OCI-LY3 (cell line): ENCODE measurements at regions not wholly inside any gene's neighbourhood (a gene's known extent, or its start where the extent isn't known, plus 50 kb on each side); places are given as distances from the start of the nearest gene placed in this dataset.

Experiments used
- H2AFZ ChIP-seq: fragments of 200-600, 300-600 bp; shearing (Covaris generic); 2 replicates; pipeline ENCODE4 v1.6.0; 2014; ENCODE audit warnings: antibody characterized with exemption, low read depth, low read length
- H3K27ac ChIP-seq: fragments of 200-600, 300-600 bp; sonication (generic); 2 replicates; pipeline ENCODE4 v1.5.1; 2014; ENCODE audit warnings: mild to moderate bottlenecking, low read length, moderate library complexity, mixed read lengths
- H3K27me3 ChIP-seq: fragments of 200-600, 300-600 bp; sonication (generic); 2 replicates; pipeline ENCODE4 v1.6.1; 2014; ENCODE audit warnings: low read depth, low read length, mixed read lengths
- H3K36me3 ChIP-seq: fragments of 200-600, 300-600 bp; sonication (generic); replicated peaks from 2 replicates; pipeline ENCODE3; 2014; ENCODE audit warnings: low read depth, low read length, mixed read lengths
- H3K4me1 ChIP-seq: fragments of 300-600, 200-600 bp; sonication (generic); 2 replicates; pipeline ENCODE4 v1.6.1; 2014; ENCODE audit warnings: low read length, mixed read lengths
- H3K4me2 ChIP-seq: fragments of 200-600, 300-600 bp; sonication (generic); 2 replicates; pipeline ENCODE4 v1.6.1; 2014; ENCODE audit warnings: low read length, mixed read lengths
- H3K4me3 ChIP-seq: fragments of 300-600, 200-600 bp; sonication (generic); 2 replicates; pipeline ENCODE4 v1.5.1; 2014; ENCODE audit warnings: antibody characterized with exemption, mild to moderate bottlenecking, low read length, moderate library complexity
- H3K79me2 ChIP-seq: fragments of 300-600, 200-600 bp; shearing (Covaris generic); 2 replicates; pipeline ENCODE4 v1.6.1; 2014; ENCODE audit warnings: mild to moderate bottlenecking, low read length, mixed read lengths
- H3K9ac ChIP-seq: fragments of 300-600, 200-600 bp; shearing (Covaris generic); 2 replicates; pipeline ENCODE4 v1.6.0; 2014; ENCODE audit warnings: mild to moderate bottlenecking, low read length, moderate library complexity
- H3K9me3 ChIP-seq: fragments of 200-600, 300-600 bp; shearing (Covaris generic); 2 replicates; pipeline ENCODE4 v1.6.1; 2014; ENCODE audit warnings: low read length, mixed read lengths; ENCODE audit not compliant: insufficient read depth
- H4K20me1 ChIP-seq: fragments of 200-600, 300-600 bp; sonication (generic); 2 replicates; pipeline ENCODE4 v1.6.1; 2016; ENCODE audit warnings: low read length, mixed read lengths; ENCODE audit not compliant: insufficient read depth
- EZH2phosphoT487 ChIP-seq: fragments of 200-600 bp; shearing (Covaris generic); IDR thresholded peaks from 2 replicates; pipeline ENCODE4 v1.6.1; 2018; ENCODE audit warnings: antibody characterized with exemption, mixed run types, low read depth
- TF ChIP-seq, protein P1 (sequence below): fragments of 200-600, 300-600 bp; sonication (generic); IDR thresholded peaks from 2 replicates; pipeline ENCODE4 v1.5.1; 2014; ENCODE audit warnings: antibody characterized with exemption, low read length, low read depth

- no peak overlapping the region for H2AFZ ChIP-seq
- no peak overlapping the region for H3K27ac ChIP-seq
- H3K4me3 ChIP-seq, result no peak overlapping the region
- H3K9me3 ChIP-seq, result no peaks in the 10 kb centered on the region
- H3K36me3 ChIP-seq, result no peaks in the 10 kb centered on the region
- no peak for TF ChIP-seq EZH2phosphoT487
- TF ChIP-seq, protein P1, sequence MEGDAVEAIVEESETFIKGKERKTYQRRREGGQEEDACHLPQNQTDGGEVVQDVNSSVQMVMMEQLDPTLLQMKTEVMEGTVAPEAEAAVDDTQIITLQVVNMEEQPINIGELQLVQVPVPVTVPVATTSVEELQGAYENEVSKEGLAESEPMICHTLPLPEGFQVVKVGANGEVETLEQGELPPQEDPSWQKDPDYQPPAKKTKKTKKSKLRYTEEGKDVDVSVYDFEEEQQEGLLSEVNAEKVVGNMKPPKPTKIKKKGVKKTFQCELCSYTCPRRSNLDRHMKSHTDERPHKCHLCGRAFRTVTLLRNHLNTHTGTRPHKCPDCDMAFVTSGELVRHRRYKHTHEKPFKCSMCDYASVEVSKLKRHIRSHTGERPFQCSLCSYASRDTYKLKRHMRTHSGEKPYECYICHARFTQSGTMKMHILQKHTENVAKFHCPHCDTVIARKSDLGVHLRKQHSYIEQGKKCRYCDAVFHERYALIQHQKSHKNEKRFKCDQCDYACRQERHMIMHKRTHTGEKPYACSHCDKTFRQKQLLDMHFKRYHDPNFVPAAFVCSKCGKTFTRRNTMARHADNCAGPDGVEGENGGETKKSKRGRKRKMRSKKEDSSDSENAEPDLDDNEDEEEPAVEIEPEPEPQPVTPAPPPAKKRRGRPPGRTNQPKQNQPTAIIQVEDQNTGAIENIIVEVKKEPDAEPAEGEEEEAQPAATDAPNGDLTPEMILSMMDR, result no peak
- no peaks in the 10 kb centered on the region for H3K27me3 ChIP-seq
- no peaks in the 10 kb centered on the region for H3K79me2 ChIP-seq
- peaks cover 6% of the 10 kb centered on the region for H3K4me1 ChIP-seq
- no peak overlapping the region for H3K9ac ChIP-seq
- H4K20me1 ChIP-seq, result no peaks in the 10 kb centered on the region
- H3K4me2 ChIP-seq, result no peak overlapping the region
These were observed 765.9 kb upstream of the GRM7 start for GRCh38 chr3:6095006-6095405.

- no peaks in the 10 kb centered on the region for H3K79me2 ChIP-seq
- H3K9ac ChIP-seq, result no peak overlapping the region
- no peak overlapping the region for H3K27ac ChIP-seq
- TF ChIP-seq, protein P1, result no peak
- no peak for TF ChIP-seq EZH2phosphoT487
- H3K4me1 ChIP-seq, result no peaks in the 10 kb centered on the region
- no peak overlapping the region for H3K4me2 ChIP-seq
- H3K27me3 ChIP-seq, result no peaks in the 10 kb centered on the region
- H4K20me1 ChIP-seq, result no peaks in the 10 kb centered on the region
- no peaks in the 10 kb centered on the region for H3K9me3 ChIP-seq
- H3K4me3 ChIP-seq, result no peak overlapping the region
- no peak overlapping the region for H2AFZ ChIP-seq
- no peaks in the 10 kb centered on the region for H3K36me3 ChIP-seq
These were observed 763.9 kb upstream of the GRM7 start for GRCh38 chr3:6097021-6097420.

GRCh38 chr3:6097556-6097955 lies 763.4 kb upstream of the GRM7 start:
- Histone ChIP-seq H3K4me3 (no peak overlapping the region), H4K20me1 (no peaks in the 10 kb centered on the region), H3K27ac (no peak overlapping the region), H3K4me2 (no peak overlapping the region), H3K9me3 (no peaks in the 10 kb centered on the region), H3K4me1 (no peaks in the 10 kb centered on the region), H3K36me3 (no peaks in the 10 kb centered on the region), H3K79me2 (no peaks in the 10 kb centered on the region), H3K9ac (no peak overlapping the region), H2AFZ (no peak overlapping the region), H3K27me3 (no peaks in the 10 kb centered on the region)
- TF ChIP-seq, protein P1, result no peak
- TF ChIP-seq EZH2phosphoT487, result no peak

DNA sequence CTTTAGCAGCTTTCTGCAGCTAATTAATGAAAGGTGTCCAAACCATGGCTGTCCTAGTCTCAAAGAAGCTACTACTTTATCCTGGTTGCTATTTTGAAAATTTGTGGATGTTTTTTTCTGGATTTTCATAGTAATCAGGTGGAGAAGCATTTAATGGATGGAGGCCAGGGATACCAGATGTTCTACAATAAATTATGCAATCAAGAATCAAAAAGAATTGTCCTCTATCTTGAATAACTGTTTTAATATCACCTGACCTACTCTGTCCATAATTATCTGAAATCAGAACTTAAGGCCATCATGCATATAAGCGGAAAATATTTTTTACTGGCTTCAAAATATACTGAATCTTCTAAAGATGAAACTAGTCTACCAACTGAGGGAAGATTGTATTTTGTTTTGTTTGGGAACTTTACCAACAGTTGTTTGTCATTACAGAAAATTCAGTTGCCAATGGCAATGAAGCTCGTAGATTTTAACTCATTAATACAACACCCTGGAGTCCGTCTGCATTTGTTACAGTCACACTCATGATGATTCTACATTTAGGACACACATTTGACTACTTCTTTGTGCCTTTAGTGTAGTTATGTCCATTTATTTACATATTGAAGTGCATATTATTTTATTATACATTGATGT lies 762.3 kb upstream of the GRM7 start:
- H3K79me2 ChIP-seq, result no peaks in the 10 kb centered on the region
- H3K9me3 ChIP-seq, result no peaks in the 10 kb centered on the region
- no peaks in the 10 kb centered on the region for H4K20me1 ChIP-seq
- no peak overlapping the region for H2AFZ ChIP-seq
- H3K27me3 ChIP-seq, result no peaks in the 10 kb centered on the region
- H3K9ac ChIP-seq, result no peak overlapping the region
- no peak for TF ChIP-seq EZH2phosphoT487
- no peaks in the 10 kb centered on the region for H3K36me3 ChIP-seq
- H3K4me2 ChIP-seq, result no peak overlapping the region
- H3K4me3 ChIP-seq, result no peak overlapping the region
- H3K4me1 ChIP-seq, result no peaks in the 10 kb centered on the region
- H3K27ac ChIP-seq, result no peak overlapping the region
